GM12872 (cell line): ENCODE measurements at regions not wholly inside any gene's neighbourhood (a gene's known extent, or its start where the extent isn't known, plus 50 kb on each side); places are given as distances from the start of the nearest gene placed in this dataset.

ENCODE experiments used
- TF ChIP-seq, protein P1 (sequence below): IDR thresholded peaks from 3 replicates; pipeline ENCODE4 v1.5.1; 2011; ENCODE audit warnings: low read depth, mild to moderate bottlenecking, low read length, moderate library complexity; ENCODE audit not compliant: insufficient read depth

DNA sequence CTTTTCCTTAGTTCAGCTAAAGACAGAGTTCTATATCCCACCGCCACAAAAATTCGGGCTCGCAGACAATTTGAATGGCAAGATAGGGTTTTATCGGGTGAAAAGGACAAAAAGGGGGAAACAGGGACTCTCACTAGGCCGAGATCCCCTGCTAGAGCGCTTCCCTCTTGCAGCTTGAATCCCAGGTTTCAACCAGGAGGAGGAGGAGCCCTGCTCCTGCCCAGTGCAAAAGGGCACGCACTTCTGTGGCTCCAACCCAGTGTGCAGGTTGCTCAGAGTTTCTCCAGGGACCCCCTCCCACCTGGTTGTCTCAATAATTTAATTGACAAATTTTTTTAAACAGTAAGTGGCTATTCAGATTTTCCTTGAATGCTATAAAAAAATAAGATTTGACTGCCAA is 152.6 kb upstream of the LUZP2 start:
- TF ChIP-seq, protein P1, sequence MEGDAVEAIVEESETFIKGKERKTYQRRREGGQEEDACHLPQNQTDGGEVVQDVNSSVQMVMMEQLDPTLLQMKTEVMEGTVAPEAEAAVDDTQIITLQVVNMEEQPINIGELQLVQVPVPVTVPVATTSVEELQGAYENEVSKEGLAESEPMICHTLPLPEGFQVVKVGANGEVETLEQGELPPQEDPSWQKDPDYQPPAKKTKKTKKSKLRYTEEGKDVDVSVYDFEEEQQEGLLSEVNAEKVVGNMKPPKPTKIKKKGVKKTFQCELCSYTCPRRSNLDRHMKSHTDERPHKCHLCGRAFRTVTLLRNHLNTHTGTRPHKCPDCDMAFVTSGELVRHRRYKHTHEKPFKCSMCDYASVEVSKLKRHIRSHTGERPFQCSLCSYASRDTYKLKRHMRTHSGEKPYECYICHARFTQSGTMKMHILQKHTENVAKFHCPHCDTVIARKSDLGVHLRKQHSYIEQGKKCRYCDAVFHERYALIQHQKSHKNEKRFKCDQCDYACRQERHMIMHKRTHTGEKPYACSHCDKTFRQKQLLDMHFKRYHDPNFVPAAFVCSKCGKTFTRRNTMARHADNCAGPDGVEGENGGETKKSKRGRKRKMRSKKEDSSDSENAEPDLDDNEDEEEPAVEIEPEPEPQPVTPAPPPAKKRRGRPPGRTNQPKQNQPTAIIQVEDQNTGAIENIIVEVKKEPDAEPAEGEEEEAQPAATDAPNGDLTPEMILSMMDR = no peak

DNA sequence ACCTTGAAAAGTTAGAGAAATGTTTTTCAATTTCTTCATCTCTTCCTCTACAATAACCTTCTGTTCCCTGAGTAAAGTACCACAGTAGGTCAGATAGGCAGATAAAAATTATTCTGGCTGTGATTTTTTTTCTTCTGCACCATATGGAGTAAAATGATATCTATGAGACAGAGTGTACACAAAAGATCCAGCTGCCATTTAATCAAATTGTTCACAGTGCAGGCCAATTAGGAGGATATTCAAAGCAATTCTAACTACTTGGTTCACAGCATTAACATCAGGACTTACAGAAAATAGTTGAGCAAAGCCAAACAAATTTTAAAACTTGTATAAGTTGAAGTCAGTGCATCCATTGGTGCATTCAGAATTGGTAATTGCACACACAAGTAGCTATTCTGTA is 147.9 kb upstream of the LUZP2 start:
- TF ChIP-seq, protein P1 = no peak

DNA sequence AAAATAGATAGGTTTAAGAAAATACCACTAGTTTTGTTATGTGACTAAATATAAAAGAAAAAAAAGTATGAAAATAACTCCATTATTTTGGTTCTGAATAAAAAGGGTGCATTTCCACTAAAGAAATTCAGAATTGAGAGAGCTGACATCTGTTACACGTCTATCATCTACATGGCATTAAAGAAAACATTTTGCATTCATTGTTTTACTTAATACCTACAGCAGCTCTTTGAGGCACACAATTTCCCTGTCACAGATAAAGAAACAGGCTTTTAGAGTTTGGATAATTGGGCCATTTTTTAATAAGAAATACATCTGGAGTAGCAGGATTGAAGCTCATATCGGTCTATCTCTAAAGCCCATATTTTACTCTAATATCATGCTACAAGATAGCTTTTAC is 145.7 kb upstream of the LUZP2 start:
- TF ChIP-seq, protein P1 = no peak

DNA sequence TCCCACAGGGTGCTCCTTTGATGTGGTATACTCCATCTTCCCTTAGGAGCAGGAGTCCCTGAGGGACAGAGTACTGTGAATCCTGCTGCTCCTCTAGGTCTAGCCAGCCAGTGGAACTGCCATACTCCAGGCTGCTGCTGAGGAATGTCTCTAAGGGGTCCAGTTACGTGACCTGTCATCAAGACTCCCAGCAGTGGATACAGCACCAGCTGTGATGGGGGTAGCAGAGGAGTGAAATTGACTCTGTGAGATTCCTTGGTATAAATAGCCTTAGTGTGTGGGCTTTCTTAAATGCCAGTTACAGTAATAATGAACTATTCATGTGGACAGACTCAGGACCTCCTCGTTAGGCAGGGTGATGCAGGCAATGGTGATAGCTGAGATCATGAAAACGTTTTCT is 140.4 kb upstream of the LUZP2 start:
- TF ChIP-seq, protein P1 = no peak

DNA sequence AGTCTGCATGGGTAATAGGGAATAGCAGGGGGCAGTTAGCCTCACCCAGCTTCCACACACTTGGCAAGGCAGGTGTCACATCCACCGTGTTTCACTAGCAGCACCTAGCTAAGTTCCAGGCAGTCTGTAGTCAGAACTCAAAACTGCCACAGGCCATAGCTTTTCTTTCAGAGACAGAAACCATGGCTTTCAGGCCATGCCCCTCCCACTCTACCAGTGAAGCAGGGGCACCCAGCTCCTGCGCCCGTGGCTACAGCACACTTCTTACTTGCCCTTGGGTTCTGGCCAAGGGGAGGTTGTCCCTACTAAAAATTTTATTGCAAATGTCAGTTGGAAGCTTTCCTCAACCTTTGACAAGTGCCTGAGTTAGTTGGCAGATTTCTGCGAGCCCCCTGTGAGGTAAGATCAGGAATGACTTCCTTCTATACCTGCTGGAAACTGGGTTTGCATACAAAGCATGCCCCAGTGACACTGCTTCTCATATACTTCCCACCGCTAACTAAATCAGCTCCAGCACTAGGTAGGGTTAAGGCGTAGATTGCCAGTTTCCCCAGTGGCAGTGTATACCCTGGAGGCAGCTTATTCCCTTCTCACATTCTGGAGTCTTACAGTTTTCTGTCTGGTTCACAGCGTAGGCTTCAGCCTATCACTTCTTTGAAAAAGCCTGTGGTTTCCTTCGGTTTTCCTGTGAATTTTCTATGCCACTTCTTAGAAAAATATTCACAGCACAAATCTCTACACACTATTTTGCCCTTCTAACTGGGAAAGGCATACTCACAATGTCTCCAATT is 139.0 kb upstream of the LUZP2 start:
- TF ChIP-seq, protein P1 = no peak

DNA sequence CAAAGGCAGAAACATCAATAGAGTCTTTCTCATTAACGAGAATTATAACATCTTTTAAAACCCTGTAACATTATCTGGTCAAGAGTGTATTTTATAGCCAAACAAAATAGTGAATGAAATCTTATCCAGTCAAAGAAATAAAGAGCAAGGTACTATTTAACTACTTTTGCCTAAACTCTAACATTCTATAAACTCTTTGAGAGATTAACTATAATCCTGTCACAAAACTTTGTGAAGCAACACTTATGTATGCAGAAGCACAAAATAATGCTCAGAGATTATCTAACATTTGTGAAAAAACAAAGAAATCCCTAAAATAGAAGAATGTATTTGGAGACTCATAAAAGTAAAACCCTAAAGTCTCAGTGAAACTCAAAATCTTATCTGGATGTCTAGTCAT is 124.4 kb upstream of the LUZP2 start:
- TF ChIP-seq, protein P1 = no peak

DNA sequence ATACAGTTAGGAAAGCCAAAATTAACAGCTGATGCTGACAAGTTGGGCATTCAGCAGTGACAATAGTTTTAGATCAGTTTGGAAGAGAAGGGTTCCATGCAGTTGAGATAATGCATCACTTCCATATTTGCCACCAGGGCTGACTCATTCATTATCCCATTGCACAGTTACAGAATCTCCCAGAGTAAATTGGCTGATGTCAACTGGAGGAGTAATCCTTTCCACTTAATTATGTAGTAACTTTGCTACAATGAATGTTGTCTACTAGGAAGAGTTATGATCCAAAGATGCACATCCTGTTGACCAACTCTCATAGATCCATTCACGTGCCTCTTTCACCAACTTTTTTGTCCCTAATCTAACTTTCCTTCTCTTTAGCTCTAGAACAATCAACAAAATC is 123.3 kb upstream of the LUZP2 start:
- TF ChIP-seq, protein P1 = no peak

DNA sequence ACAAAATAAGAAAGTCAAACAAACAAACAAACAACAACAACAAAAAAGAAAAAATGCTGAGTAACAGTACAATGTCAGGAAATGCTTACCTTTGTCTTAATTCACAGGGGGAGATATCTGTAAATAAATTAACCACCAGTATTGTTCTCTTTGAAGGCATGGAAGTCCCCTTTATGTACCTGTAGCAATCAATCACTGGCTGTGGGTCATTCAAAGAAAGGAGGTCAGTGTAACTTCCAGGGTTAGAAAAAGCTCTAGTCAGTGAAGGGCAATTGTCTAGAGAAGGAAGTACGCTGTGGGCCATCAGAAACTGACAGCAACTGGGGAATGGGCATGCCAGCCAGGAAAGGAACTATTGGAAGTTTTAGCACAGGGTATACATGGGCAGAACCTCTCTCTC is 121.5 kb upstream of the LUZP2 start:
- TF ChIP-seq, protein P1 = no peak
